Thoracic aorta (tissue), 2 donors: ENCODE measurements at regions not wholly inside any gene's neighbourhood (a gene's known extent, or its start where the extent isn't known, plus 50 kb on each side); places are given as distances from the start of the nearest gene placed in this dataset.
"Not testable (repeated sequence)": the region's sequence is repeated elsewhere in the genome, so short reads cannot be mapped to it uniquely, and the experiment has no call there.

Source experiments
- ATAC-seq: fragments of 150-250 bp; one replicate; pipeline ENCODE4 v1.8.0; 2017; ENCODE audit warnings: low read depth; ENCODE audit not compliant: insufficient number of reproducible peaks, low FRiP score
- DNase-seq: peaks from one replicate; pipeline ENCODE4 v3.0.0-alpha.2; 2020; ENCODE audit warnings: low spot score
- H3K27ac ChIP-seq, 2 donors: fragments of 200-600 bp; sonication (generic); 1 replicate in 1 of 2; 2 replicates in 1 of 2; pipeline ENCODE4 v1.5.1; 2016; ENCODE audit warnings: mild to moderate bottlenecking in 2 of 2, moderate library complexity in 2 of 2
- H3K27me3 ChIP-seq: fragments of 200-600 bp; sonication (generic); replicated peaks from 2 replicates; pipeline ENCODE4 v1.6.0; 2016; ENCODE audit warnings: mild to moderate bottlenecking; ENCODE audit not compliant: insufficient read depth
- H3K36me3 ChIP-seq: fragments of 200-600 bp; sonication (generic); one replicate; pipeline ENCODE4 v1.5.1; 2016
- H3K4me1 ChIP-seq, 2 donors: fragments of 200-600 bp; sonication (generic); 1 replicate in 1 of 2; 2 replicates in 1 of 2; pipeline versions ENCODE4 v1.5.1 to v1.6.0; 2016; ENCODE audit warnings: low read depth in 2 of 2, mild to moderate bottlenecking in 1 of 2; ENCODE audit not compliant: control insufficient read depth in 1 of 2
- H3K4me3 ChIP-seq: fragments of 200-600 bp; sonication (generic); 2 replicates; pipeline ENCODE4 v1.5.1; 2016; ENCODE audit warnings: mild to moderate bottlenecking
- H3K9me3 ChIP-seq: fragments of 200-600 bp; sonication (generic); 2 replicates; pipeline ENCODE4 v1.5.1; 2016
- TF ChIP-seq, protein P1 (sequence below): fragments of 200-600 bp; sonication (generic); IDR thresholded peaks from one replicate; pipeline ENCODE4 v1.5.1; 2019; ENCODE audit warnings: antibody characterized with exemption

DNA sequence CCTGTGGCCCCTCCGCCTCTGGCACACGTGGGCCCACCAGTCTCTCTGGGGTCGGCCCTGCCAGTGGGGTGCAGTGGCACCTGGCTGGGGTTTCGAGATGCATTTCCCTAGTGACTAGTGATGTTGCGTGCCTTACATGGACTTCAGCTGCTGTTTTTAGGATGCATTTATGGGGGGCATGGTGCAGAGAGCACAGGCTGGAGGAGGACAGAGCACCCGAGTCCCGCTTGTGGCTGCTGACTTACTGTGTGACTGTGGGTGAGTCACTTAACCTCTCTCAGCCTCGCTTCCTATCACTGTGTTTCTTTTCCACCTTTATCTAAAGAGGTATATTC lies 213.0 kb upstream of the ZNF469 start:
- not testable (repeated sequence) for H3K4me1 ChIP-seq, DNase-seq, H3K27me3 ChIP-seq, H3K27ac ChIP-seq, H3K9me3 ChIP-seq, ATAC-seq, H3K36me3 ChIP-seq, H3K4me3 ChIP-seq

DNA sequence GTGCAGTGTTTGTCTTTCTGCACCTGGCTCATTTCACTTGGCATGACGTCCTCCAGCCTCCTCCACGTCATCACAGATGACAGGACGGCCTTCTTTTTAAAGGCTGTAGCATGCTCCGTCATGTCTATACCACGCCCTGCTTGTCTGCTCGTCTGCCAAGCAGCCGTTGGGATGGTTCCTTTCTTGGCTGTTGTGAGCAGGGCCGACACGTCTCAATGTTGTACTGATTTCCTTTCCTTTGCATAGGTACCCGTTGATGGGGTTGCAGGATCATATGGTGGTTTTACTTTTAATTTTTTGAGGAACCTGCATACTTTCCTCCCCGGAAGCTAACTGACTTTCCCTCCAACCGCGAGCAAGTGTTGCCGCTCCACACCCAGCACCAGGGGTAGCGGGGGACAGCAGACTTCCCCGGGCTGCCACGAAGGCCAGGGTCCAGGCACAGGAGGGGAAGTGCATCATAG lies 212.2 kb upstream of the ZNF469 start:
- TF ChIP-seq, protein P1, sequence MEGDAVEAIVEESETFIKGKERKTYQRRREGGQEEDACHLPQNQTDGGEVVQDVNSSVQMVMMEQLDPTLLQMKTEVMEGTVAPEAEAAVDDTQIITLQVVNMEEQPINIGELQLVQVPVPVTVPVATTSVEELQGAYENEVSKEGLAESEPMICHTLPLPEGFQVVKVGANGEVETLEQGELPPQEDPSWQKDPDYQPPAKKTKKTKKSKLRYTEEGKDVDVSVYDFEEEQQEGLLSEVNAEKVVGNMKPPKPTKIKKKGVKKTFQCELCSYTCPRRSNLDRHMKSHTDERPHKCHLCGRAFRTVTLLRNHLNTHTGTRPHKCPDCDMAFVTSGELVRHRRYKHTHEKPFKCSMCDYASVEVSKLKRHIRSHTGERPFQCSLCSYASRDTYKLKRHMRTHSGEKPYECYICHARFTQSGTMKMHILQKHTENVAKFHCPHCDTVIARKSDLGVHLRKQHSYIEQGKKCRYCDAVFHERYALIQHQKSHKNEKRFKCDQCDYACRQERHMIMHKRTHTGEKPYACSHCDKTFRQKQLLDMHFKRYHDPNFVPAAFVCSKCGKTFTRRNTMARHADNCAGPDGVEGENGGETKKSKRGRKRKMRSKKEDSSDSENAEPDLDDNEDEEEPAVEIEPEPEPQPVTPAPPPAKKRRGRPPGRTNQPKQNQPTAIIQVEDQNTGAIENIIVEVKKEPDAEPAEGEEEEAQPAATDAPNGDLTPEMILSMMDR = no peak
- Histone ChIP-seq H3K9me3 (no peaks in the 10 kb centered on the region), H3K4me3 (no peak overlapping the region), H3K36me3 (no peaks in the 10 kb centered on the region), H3K4me1 (no peaks in the 10 kb centered on the region), H3K27ac (no peak overlapping the region), H3K27me3 (no peaks in the 10 kb centered on the region)
- ATAC-seq = no peak
- no peak for DNase-seq

GRCh38 chr16:88171126-88171525 lies 211.6 kb upstream of the ZNF469 start:
- not testable (repeated sequence) for ATAC-seq, H3K4me1 ChIP-seq, H3K27me3 ChIP-seq, H3K27ac ChIP-seq, H3K36me3 ChIP-seq, DNase-seq, H3K9me3 ChIP-seq, H3K4me3 ChIP-seq

GRCh38 chr16:88176184-88176583 lies 206.6 kb upstream of the ZNF469 start:
- H3K27me3 ChIP-seq, ATAC-seq: not testable (repeated sequence)

GRCh38 chr16:88176591-88177180 lies 206.1 kb upstream of the ZNF469 start:
- not testable (repeated sequence) for H3K27me3 ChIP-seq, H3K4me1 ChIP-seq, H3K4me3 ChIP-seq, ATAC-seq, H3K9me3 ChIP-seq, H3K27ac ChIP-seq, DNase-seq, H3K36me3 ChIP-seq

More at GRCh38 chr16:88176184-88176583, 206.6 kb upstream of the ZNF469 start:
- not testable (repeated sequence) for H3K36me3 ChIP-seq, H3K4me1 ChIP-seq, H3K4me3 ChIP-seq, H3K27ac ChIP-seq, H3K9me3 ChIP-seq, DNase-seq

DNA sequence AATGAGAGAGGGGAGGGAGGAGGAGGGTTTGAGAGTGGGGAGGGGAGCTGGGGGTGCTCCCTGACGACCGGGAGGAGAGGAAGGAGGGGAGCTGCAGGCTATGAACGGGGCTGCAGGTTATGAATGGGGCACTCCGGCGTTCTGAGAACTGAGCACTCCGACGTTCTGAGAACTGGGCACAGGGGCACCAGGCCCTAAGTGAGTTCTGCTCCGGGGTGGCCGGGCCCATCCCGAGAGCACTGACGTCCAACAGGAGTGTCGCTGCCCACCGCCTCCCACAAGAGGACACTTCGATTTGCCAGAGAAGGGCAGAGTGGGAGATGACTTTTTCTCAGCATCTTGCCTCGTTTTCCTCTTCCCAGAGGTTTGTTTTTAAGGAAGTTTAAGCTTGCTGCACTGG lies 204.5 kb upstream of the ZNF469 start:
- DNase-seq, ATAC-seq, H3K36me3 ChIP-seq: not testable (repeated sequence)

DNA sequence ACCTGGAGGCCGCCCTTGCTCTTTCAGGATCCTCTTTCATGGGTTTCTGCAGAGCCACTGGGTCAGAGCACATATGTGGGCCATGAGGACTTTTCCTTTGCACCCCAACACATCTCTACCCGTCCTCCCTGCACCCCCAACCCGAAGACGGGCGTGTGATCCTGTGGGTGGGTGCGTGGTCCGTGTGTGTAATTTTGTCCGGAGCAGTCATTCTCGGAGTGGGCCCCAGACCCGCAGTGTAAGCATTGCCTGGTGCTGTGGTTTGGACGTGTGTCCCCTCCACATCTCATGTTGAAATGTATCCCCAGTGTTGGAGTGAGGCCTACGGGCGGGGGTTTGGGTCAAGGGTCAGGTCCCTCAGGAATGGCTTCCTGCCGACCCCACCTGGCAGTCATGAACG lies 203.9 kb upstream of the ZNF469 start:
- H3K4me3 ChIP-seq, DNase-seq, H3K27ac ChIP-seq, H3K4me1 ChIP-seq, H3K9me3 ChIP-seq, ATAC-seq, H3K27me3 ChIP-seq, H3K36me3 ChIP-seq: not testable (repeated sequence)

More for the DNA sequence above, 204.5 kb upstream of the ZNF469 start:
- not testable (repeated sequence) for H3K4me1 ChIP-seq, H3K27me3 ChIP-seq, H3K4me3 ChIP-seq, H3K9me3 ChIP-seq, H3K27ac ChIP-seq

DNA sequence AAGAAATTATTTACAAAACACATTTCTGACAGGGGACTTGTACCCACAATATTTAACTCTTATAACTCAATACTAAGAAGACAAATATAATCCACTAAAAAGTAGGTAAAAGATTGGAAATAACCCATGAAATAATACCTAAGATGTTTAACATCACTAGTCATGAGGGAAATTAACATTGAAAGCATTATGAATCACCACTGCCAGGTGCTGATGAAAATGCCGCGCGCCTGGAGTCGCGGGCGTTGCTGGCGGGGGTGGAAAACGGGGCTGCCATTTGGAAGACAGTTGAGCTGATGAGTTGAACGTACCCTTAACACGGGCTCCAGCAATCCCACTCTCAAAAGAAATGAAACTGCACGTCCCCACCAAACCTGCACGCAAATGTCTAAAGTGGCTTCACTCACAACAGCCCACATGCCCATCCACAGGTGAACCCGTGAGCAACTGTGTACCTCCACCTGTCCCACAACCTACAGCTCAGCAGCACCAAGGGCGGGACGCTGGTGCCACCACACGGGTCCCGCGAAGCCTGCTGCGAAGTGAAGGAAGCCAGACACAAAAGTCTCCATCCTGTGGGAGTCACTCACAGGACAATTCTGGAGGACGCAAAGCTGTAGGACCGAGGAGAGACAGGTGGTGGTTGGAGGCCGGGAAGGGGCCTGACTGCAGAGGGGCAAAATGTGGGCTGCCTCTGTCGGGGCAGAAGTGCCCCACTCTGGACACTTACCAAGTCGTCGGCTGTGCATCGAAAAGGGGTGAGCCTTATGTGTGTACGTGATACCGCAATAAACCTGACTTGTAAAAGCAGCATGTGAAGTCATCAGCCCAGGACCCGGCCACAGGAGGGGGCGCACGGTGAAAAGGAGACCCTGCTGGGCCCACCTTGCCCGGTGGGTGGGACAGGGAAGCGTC lies 199.5 kb upstream of the ZNF469 start:
- H3K4me1 ChIP-seq = peaks cover 0 to 11% of the 10 kb centered on the region in 2 donors
- not testable (repeated sequence) for ATAC-seq, H3K27me3 ChIP-seq, H3K4me3 ChIP-seq, H3K36me3 ChIP-seq, DNase-seq, H3K27ac ChIP-seq, H3K9me3 ChIP-seq

- H3K9me3 ChIP-seq, H3K27ac ChIP-seq, ATAC-seq, H3K36me3 ChIP-seq, DNase-seq, H3K4me3 ChIP-seq, H3K27me3 ChIP-seq: not testable (repeated sequence)
- H3K4me1 ChIP-seq = peaks cover 0 to 11% of the 10 kb centered on the region in 2 donors
Observed at GRCh38 chr16:88184053-88184452, 198.7 kb upstream of the ZNF469 start.

DNA sequence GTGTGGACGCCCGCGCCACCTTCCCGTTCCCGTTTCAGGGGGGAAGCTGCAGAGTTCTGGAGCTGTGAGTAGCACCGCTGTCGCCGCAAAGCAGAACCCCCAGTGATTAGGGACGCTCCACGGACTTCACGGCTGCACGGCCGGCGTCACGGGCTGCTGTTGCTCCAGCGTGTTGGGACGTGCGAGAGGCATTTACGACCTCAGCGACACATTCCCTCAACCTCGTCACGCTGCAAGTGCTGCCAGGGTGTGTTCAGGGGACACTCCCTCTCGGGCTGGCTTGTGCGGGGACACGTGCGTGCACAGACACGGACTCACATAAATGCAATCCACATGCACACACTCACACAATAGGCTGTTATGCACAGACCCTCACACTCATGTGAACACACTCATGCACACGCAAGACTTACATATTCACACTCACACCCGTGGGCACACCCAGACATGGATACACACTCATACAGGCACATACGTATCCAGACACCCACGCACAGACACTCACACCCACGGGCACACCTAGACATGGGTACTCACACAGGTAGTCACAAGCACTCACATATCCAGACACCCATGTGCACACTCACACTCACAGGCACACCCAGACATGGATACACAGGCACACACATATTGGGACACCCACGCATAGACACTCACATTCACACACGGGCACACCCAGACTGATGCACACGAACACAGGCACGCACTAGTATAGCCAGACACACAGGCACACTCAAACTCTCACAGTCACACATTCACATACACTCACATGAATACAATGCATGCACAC lies 198.0 kb upstream of the ZNF469 start:
- H3K4me1 ChIP-seq = peaks cover 0 to 11% of the 10 kb centered on the region in 2 donors
- not testable (repeated sequence) for DNase-seq, H3K27ac ChIP-seq, H3K9me3 ChIP-seq, H3K27me3 ChIP-seq, H3K36me3 ChIP-seq, H3K4me3 ChIP-seq, ATAC-seq

DNA sequence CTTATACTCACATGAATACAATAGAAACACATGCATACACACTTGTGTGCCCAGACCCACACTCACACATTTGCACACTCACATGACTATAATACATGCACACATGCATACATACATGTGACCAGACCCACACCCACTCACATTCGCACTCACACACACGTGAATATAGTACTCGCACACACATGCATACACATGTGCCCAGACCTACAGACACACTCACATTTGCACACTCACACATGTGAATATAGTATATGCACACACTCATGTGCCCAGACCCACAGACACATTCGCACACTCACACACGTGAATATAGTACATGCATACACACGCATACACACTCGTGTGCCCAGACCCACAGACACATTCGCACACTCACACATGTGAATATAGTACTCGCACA lies 197.4 kb upstream of the ZNF469 start:
- H3K27ac ChIP-seq, H3K4me3 ChIP-seq, H3K36me3 ChIP-seq, DNase-seq, H3K27me3 ChIP-seq, ATAC-seq, H3K9me3 ChIP-seq: not testable (repeated sequence)
- peaks cover 0 to 11% of the 10 kb centered on the region in 2 donors for H3K4me1 ChIP-seq
